Loucy (cell line): ENCODE measurements at regions not wholly inside any gene's neighbourhood (a gene's known extent, or its start where the extent isn't known, plus 50 kb on each side); places are given as distances from the start of the nearest gene placed in this dataset.

Experiments used
- EZH2phosphoT487 ChIP-seq: fragments of 200-600 bp; IDR thresholded peaks from 2 replicates; pipeline ENCODE4 v1.6.1; 2018; ENCODE audit warnings: antibody characterized with exemption, mild to moderate bottlenecking, moderate library complexity, borderline replicate concordance
- TF ChIP-seq, protein P1 (sequence below): fragments of 200-600 bp; sonication (generic); conservative IDR thresholded peaks from 2 replicates; pipeline ENCODE4 v1.5.1; 2014; ENCODE audit warnings: mild to moderate bottlenecking, antibody characterized with exemption, low read length

DNA sequence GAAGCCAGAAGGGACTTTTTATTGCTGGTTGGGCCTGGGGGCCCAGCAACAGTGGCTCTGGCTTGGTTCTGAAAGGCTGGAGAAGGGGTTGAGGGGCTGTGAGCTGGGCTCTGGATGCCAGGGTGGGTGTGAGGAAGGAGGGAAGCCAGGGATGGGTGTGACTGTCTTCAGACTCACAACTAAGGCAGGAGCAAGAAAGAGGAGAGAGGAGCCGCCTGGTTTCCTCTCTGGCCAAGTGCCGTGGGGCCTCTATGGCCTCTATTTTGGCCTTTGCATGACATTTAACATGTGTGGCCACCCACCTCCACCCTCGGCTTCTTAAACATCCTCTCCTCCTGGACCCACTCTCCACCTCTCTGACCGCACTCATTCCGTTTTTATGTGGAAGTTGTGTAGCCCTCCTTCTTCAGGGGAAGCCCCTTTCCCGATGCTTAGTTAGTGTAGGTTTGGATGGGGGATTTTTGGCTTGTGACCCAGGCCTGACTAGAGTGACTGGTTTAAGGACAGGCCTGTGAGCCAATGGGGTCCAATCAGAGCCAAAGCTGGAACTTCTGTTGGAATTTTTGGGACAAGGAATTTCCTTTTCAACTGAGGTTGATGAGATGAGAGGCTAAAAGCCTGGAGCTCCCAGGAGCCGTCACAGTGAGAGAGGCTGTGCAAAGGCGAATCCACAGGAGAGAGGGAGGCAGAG lies 517.8 kb downstream of the CCDC171 start:
- TF ChIP-seq, protein P1, sequence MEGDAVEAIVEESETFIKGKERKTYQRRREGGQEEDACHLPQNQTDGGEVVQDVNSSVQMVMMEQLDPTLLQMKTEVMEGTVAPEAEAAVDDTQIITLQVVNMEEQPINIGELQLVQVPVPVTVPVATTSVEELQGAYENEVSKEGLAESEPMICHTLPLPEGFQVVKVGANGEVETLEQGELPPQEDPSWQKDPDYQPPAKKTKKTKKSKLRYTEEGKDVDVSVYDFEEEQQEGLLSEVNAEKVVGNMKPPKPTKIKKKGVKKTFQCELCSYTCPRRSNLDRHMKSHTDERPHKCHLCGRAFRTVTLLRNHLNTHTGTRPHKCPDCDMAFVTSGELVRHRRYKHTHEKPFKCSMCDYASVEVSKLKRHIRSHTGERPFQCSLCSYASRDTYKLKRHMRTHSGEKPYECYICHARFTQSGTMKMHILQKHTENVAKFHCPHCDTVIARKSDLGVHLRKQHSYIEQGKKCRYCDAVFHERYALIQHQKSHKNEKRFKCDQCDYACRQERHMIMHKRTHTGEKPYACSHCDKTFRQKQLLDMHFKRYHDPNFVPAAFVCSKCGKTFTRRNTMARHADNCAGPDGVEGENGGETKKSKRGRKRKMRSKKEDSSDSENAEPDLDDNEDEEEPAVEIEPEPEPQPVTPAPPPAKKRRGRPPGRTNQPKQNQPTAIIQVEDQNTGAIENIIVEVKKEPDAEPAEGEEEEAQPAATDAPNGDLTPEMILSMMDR: no peak
- TF ChIP-seq EZH2phosphoT487: no peak
